H1 (cell line): ENCODE measurements at regions not wholly inside any gene's neighbourhood (a gene's known extent, or its start where the extent isn't known, plus 50 kb on each side); places are given as distances from the start of the nearest gene placed in this dataset.

ENCODE experiments used
- CHD7 ChIP-seq: fragments of 300-600 bp; sonication (generic); IDR thresholded peaks from 2 replicates; pipeline ENCODE4 v1.7.1; 2012; ENCODE audit warnings: low read length, moderate library complexity, mild to moderate bottlenecking, inconsistent platforms; ENCODE audit not compliant: insufficient replicate concordance
- CTCF ChIP-seq, 3 experiments: IDR thresholded peaks; 1 replicate in 2 of 3; 2 replicates in 1 of 3; pipeline versions ENCODE4 v1.5.1 to v1.6.1; 2011; ENCODE audit warnings: low read length in 3 of 3, mild to moderate bottlenecking in 3 of 3, inconsistent platforms in 2 of 3, low read depth in 1 of 3, moderate library complexity in 1 of 3; ENCODE audit not compliant: insufficient read depth in 1 of 3; ENCODE audit errors: control extremely low read depth in 1 of 3
- EZH2 ChIP-seq: fragments of 200-600 bp; sonication (generic); IDR thresholded peaks from 2 replicates; pipeline ENCODE4 v1.7.1; 2012; ENCODE audit warnings: low read depth, mild to moderate bottlenecking, moderate library complexity, low read length, inconsistent platforms; ENCODE audit not compliant: severe bottlenecking
- SIX5 ChIP-seq: IDR thresholded peaks from 2 replicates; pipeline ENCODE4 v1.6.1; 2011; ENCODE audit warnings: mild to moderate bottlenecking, low read depth, low read length
- YY1 ChIP-seq: IDR thresholded peaks from 2 replicates; pipeline ENCODE4 v1.6.1; 2011; ENCODE audit warnings: low read depth, mild to moderate bottlenecking, low read length
- ZNF274 ChIP-seq: IDR thresholded peaks from 2 replicates; pipeline ENCODE4 v1.7.0; 2012; ENCODE audit warnings: low read length, borderline replicate concordance; ENCODE audit errors: extremely low read depth

- TF ChIP-seq CTCF (IDR thresholded peaks at IDR 0.05; ENCODE audit: control extremely low read depth in 1 of 3, insufficient read depth in 1 of 3, low read depth in 1 of 3, low read length in 3 of 3) = no peak
- no peak for TF ChIP-seq SIX5
- no peak for TF ChIP-seq YY1
- TF ChIP-seq ZNF274 = no peak
- no peak for TF ChIP-seq CHD7
- no peak for TF ChIP-seq EZH2
These were observed 360.5 kb downstream of the BUD13 start for GRCh38 chr11:116412118-116412889.
